GM19043 (cell line): ENCODE measurements at regions not wholly inside any gene's neighbourhood (a gene's known extent, or its start where the extent isn't known, plus 50 kb on each side); places are given as distances from the start of the nearest gene placed in this dataset.

Source experiments
- ATAC-seq: cut with Tn5 transposase; IDR thresholded peaks from one replicate; pipeline ENCODE4 v1.9.1; 2021; ENCODE audit warnings: low read depth; ENCODE audit not compliant: unreplicated experiment

DNA sequence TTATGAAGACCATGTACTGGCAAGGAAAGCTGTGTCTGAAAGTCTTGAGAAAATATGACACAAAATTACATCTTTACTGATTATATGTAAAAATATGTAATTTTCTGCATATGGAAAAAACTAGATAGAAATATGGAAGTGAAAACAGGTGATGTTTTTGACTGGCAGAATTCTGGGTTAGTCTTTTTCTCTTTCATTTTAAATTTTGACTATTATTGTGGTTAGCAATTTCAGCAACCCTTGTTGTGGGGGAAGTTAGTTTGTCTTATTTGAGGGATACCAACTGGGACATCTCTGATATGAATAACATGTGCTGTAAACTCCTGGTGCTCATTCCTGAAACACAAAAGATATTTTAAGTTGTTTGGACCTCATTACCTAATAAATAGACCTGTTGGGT, 49.9 kb upstream of the CPEB2 start:
- ATAC-seq, result no peak
